Astrocyte (in vitro differentiated cells and primary cell): ENCODE measurements at regions not wholly inside any gene's neighbourhood (a gene's known extent, or its start where the extent isn't known, plus 50 kb on each side); places are given as distances from the start of the nearest gene placed in this dataset.
A peak's percentile ranks its signal among the peaks of the same experiment; 100 is the strongest.

Source experiments
- DNase-seq: peaks from one replicate; pipeline ENCODE4 v3.0.0-alpha.2; 2010; ENCODE audit warnings: low read depth
- FAIRE-seq: peaks from 2 replicates; lab custom pipeline; 2011; peaks lifted over from hg19 to GRCh38; lab: Jason Lieb, UNC
- H2AFZ ChIP-seq: 2 replicates; pipeline ENCODE4 v1.6.0; 2012; ENCODE audit warnings: low read depth, low read length, inconsistent platforms
- H3K27ac ChIP-seq: 2 replicates; pipeline ENCODE4 v1.5.1; 2011; ENCODE audit warnings: low read depth, low read length, inconsistent platforms
- H3K27me3 ChIP-seq: 2 replicates; pipeline ENCODE4 v1.6.0; 2011; ENCODE audit warnings: low read length, inconsistent platforms; ENCODE audit not compliant: insufficient read depth
- H3K36me3 ChIP-seq: 2 replicates; pipeline ENCODE4 v1.5.1; 2011; ENCODE audit warnings: low read length, inconsistent platforms; ENCODE audit not compliant: insufficient read depth
- H3K4me1 ChIP-seq: 2 replicates; pipeline ENCODE4 v1.5.1; 2011; ENCODE audit warnings: low read length, inconsistent platforms; ENCODE audit not compliant: insufficient read depth
- H3K4me2 ChIP-seq: 2 replicates; pipeline ENCODE4 v1.6.0; 2012; ENCODE audit warnings: low read length, inconsistent platforms
- H3K4me3 ChIP-seq: 2 replicates; pipeline ENCODE4 v1.5.1; 2011; ENCODE audit warnings: low read depth, mild to moderate bottlenecking, low read length, inconsistent platforms; ENCODE audit not compliant: insufficient read depth
- H3K79me2 ChIP-seq: 2 replicates; pipeline ENCODE4 v1.6.0; 2012; ENCODE audit warnings: mild to moderate bottlenecking, low read length, inconsistent platforms; ENCODE audit not compliant: insufficient read depth
- H3K9ac ChIP-seq: 2 replicates; pipeline ENCODE4 v1.6.0; 2012; ENCODE audit warnings: mild to moderate bottlenecking, low read length, inconsistent platforms
- H3K9me3 ChIP-seq: 2 replicates; pipeline ENCODE4 v1.5.1; 2012; ENCODE audit warnings: low read depth, mild to moderate bottlenecking, low read length, inconsistent platforms; ENCODE audit not compliant: insufficient read depth
- H4K20me1 ChIP-seq: 2 replicates; pipeline ENCODE4 v1.6.0; 2012; ENCODE audit warnings: low read length, inconsistent platforms; ENCODE audit not compliant: insufficient read depth
- H3K27ac Mint-ChIP-seq: one replicate; pipeline ENCODE4 v1.8.0; 2021; ENCODE audit warnings: mild to moderate bottlenecking, mixed read lengths; ENCODE audit not compliant: unreplicated experiment
- H3K27me3 Mint-ChIP-seq: one replicate; pipeline ENCODE4 v1.8.0; 2021; ENCODE audit warnings: low read depth, mixed read lengths; ENCODE audit not compliant: unreplicated experiment
- H3K36me3 Mint-ChIP-seq: one replicate; pipeline ENCODE4 v1.8.0; 2021; ENCODE audit warnings: low read depth, mixed read lengths; ENCODE audit not compliant: unreplicated experiment
- H3K4me1 Mint-ChIP-seq: one replicate; pipeline ENCODE4 v1.8.0; 2021; ENCODE audit warnings: low read depth, mixed read lengths; ENCODE audit not compliant: unreplicated experiment
- H3K4me3 Mint-ChIP-seq: one replicate; pipeline ENCODE4 v1.8.0; 2021; ENCODE audit warnings: mild to moderate bottlenecking, moderate library complexity, mixed read lengths; ENCODE audit not compliant: unreplicated experiment
- H3K9me3 Mint-ChIP-seq: one replicate; pipeline ENCODE4 v1.8.0; 2021; ENCODE audit warnings: mild to moderate bottlenecking, mixed read lengths; ENCODE audit not compliant: unreplicated experiment
- EZH2 ChIP-seq: IDR thresholded peaks from 2 replicates; pipeline ENCODE4 v1.6.1; 2012; ENCODE audit warnings: mild to moderate bottlenecking, low read length, inconsistent platforms; ENCODE audit not compliant: insufficient read depth
- TF ChIP-seq, protein P1 (sequence below): IDR thresholded peaks from 2 replicates; pipeline ENCODE4 v1.5.1; 2011; ENCODE audit warnings: low read depth, mild to moderate bottlenecking, inconsistent platforms, low read length, moderate library complexity; ENCODE audit not compliant: insufficient read depth

DNA sequence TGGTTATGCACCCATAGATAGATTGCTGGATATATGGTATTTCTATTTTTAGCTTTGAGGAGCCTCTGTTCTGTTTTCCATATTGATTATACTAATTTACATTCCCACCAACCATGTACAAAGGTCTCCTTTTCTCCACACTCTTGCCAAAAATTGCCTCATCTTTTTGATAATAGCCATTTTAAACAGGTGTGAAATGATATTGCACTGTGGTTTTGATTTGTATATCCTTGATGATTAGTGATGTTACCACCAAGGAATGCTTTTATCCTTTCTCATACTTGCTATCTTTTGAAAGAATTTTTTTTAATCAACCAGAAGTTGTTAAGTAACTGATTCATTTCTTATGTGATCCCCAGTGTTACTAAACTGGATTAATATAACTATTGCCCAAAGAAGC, 60.0 kb downstream of the BBS10 start:
- H4K20me1 ChIP-seq = no peaks in the 10 kb centered on the region
- no peak overlapping the region for H3K9ac ChIP-seq
- H3K27me3 ChIP-seq = no peaks in the 10 kb centered on the region
- TF ChIP-seq EZH2 = no peak
- TF ChIP-seq, protein P1, sequence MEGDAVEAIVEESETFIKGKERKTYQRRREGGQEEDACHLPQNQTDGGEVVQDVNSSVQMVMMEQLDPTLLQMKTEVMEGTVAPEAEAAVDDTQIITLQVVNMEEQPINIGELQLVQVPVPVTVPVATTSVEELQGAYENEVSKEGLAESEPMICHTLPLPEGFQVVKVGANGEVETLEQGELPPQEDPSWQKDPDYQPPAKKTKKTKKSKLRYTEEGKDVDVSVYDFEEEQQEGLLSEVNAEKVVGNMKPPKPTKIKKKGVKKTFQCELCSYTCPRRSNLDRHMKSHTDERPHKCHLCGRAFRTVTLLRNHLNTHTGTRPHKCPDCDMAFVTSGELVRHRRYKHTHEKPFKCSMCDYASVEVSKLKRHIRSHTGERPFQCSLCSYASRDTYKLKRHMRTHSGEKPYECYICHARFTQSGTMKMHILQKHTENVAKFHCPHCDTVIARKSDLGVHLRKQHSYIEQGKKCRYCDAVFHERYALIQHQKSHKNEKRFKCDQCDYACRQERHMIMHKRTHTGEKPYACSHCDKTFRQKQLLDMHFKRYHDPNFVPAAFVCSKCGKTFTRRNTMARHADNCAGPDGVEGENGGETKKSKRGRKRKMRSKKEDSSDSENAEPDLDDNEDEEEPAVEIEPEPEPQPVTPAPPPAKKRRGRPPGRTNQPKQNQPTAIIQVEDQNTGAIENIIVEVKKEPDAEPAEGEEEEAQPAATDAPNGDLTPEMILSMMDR = no peak
- no peak overlapping the region for H3K27ac ChIP-seq
- Mint-ChIP-seq H3K4me3 (no peak overlapping the region), H3K36me3 (peaks cover 4% of the 10 kb centered on the region), H3K27me3 (no peaks in the 10 kb centered on the region), H3K4me1 (peaks cover 42% of the 10 kb centered on the region), H3K27ac (no peak overlapping the region), H3K9me3 (peaks cover 5% of the 10 kb centered on the region)
- H3K36me3 ChIP-seq = no peaks in the 10 kb centered on the region
- no peak overlapping the region for H2AFZ ChIP-seq
- H3K4me1 ChIP-seq = peaks cover 9% of the 10 kb centered on the region
- H3K4me2 ChIP-seq = no peak overlapping the region
- peak; percentile 54 for DNase-seq
- H3K79me2 ChIP-seq = no peaks in the 10 kb centered on the region
- no peak for FAIRE-seq
- no peak overlapping the region for H3K4me3 ChIP-seq
- no peaks in the 10 kb centered on the region for H3K9me3 ChIP-seq

DNA sequence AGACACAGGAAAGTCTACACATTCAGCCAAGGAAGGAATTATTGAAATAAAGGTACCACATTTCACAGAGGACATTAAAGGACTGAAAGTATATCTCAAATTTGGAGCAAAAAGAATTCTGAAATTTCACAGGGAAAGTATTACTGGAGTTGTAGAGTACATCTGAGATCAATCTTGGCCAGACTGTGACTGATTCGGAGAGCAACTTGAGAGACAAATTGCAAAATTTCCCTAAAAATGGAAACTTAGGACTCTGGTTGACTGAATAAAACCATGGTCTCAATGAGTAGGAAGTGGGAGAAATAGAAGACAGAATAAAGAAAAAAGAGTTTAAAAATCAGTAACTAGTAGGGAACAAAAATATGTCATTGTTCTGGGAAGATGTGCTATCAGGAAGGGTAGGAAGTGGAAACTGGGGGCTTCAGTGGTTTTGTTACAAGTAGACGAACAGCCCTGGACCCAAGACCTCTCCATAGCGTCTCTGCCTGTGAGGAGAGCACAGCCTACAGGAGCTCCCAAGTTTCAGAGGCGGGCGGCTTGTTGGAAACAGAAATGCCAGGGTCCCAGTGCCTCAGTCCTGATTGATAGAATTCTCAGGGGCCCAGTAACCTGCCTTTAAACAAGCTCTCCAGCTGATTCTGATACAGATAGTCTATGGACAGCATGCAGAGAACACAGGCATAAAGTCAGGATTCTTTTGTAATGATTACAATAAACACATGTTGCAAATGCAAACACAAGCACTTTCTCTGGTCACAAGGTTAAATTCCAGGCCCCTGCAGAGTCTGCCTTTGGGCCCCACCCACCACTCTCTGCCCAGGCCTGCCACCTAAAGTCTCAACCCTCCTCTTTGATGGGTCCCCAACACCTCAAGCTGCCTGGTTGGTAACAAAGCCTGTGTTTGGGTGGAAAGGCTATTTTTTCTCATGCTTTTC, 63.1 kb downstream of the BBS10 start:
- FAIRE-seq (peak; percentile 34), DNase-seq (peak; percentile 42)
- H3K9me3 Mint-ChIP-seq = no peaks in the 10 kb centered on the region
- Histone ChIP-seq H3K36me3 (no peaks in the 10 kb centered on the region), H3K4me2 (peak overlapping the region; percentile 39), H3K4me1 (peaks cover 9% of the 10 kb centered on the region), H3K4me3 (no peak overlapping the region), H3K27me3 (no peaks in the 10 kb centered on the region), H3K79me2 (no peaks in the 10 kb centered on the region), H3K9me3 (no peaks in the 10 kb centered on the region), H3K27ac (no peak overlapping the region), H4K20me1 (no peaks in the 10 kb centered on the region), H3K9ac (no peak overlapping the region), H2AFZ (no peak overlapping the region)
- TF ChIP-seq EZH2 = no peak
- TF ChIP-seq, protein P1 = no peak
- peaks cover 26% of the 10 kb centered on the region for H3K4me1 Mint-ChIP-seq
- H3K27me3 Mint-ChIP-seq = no peaks in the 10 kb centered on the region
- no peak overlapping the region for H3K4me3 Mint-ChIP-seq
- no peaks in the 10 kb centered on the region for H3K36me3 Mint-ChIP-seq
- peak overlapping the region; percentile 58 for H3K27ac Mint-ChIP-seq

DNA sequence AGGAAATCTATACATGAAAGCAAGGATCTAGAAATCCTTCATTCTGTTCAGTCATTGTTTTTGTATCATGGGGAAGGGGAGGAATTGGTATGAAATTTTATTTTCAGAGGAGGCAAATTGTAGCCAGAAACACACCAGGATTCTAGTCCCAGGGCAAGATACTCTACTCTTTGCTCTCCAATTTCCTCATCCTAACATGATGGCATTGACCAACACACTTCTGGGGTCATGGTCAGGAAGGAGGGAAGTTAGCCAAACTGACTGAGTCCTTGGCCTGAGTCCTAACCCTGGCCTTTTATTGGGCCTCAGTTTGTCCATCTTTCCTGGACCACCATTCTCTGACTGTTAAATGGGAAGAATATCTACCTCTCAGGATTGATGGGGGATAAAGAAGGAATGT, 65.5 kb downstream of the BBS10 start:
- no peak overlapping the region for H3K27ac ChIP-seq
- Mint-ChIP-seq H3K36me3 (no peaks in the 10 kb centered on the region), H3K27ac (no peak overlapping the region), H3K4me3 (no peak overlapping the region), H3K4me1 (peaks cover 34% of the 10 kb centered on the region), H3K9me3 (no peaks in the 10 kb centered on the region), H3K27me3 (no peaks in the 10 kb centered on the region)
- no peaks in the 10 kb centered on the region for H3K79me2 ChIP-seq
- H3K36me3 ChIP-seq = no peaks in the 10 kb centered on the region
- H3K4me2 ChIP-seq = no peak overlapping the region
- no peaks in the 10 kb centered on the region for H3K27me3 ChIP-seq
- TF ChIP-seq, protein P1 = no peak
- TF ChIP-seq EZH2 = no peak
- no peak overlapping the region for H2AFZ ChIP-seq
- no peaks in the 10 kb centered on the region for H3K9me3 ChIP-seq
- no peaks in the 10 kb centered on the region for H4K20me1 ChIP-seq
- DNase-seq = no peak
- peaks cover 22% of the 10 kb centered on the region for H3K4me1 ChIP-seq
- no peak for FAIRE-seq
- no peak overlapping the region for H3K4me3 ChIP-seq
- no peak overlapping the region for H3K9ac ChIP-seq
